ENCODE measurements at regions not wholly inside any gene's neighbourhood (a gene's known extent, or its start where the extent isn't known, plus 50 kb on each side); places are given as distances from the start of the nearest gene placed in this dataset.

GRCh38 chr3:145383416-145383815 lies 777.6 kb downstream of the PLOD2 start:
- Histone ChIP-seq H2AFZ (ENCODE audit: insufficient read depth, low read length, poor library complexity) (no peak overlapping the region), H4K91ac (ENCODE audit: low read depth, low read length) (no peak overlapping the region), H2BK120ac (ENCODE audit: insufficient read depth, low read length, poor library complexity) (no peak overlapping the region)

GRCh38 chr3:145384307-145384706 lies 776.7 kb downstream of the PLOD2 start:
- no CpG with 5 or more reads among the region's 2 CpGs for WGBS (ENCODE audit: extremely low coverage, insufficient coverage, insufficient read length)
- Histone ChIP-seq H3K14ac (ENCODE audit: low read length) (no peak overlapping the region), H3K18ac (ENCODE audit: low read length) (no peak overlapping the region), H2AK5ac (ENCODE audit: low read length) (no peak overlapping the region), H3K4me3 (ENCODE audit: low read depth, low read length) (no peak overlapping the region), H2BK12ac (ENCODE audit: low read length) (no peak overlapping the region), H3K4me1 (ENCODE audit: control insufficient read depth in 1 of 2, insufficient read depth in 2 of 2, low read length in 2 of 2) (no peaks in the 10 kb centered on the region), H2BK5ac (ENCODE audit: low read depth, low read length, poor library complexity) (no peak overlapping the region), H3K4me2 (ENCODE audit: low read length) (no peak overlapping the region), H3K4ac (ENCODE audit: low read depth, low read length) (no peak overlapping the region), H2AFZ (ENCODE audit: insufficient read depth, low read length, poor library complexity) (no peak overlapping the region), H4K8ac (ENCODE audit: low read depth, low read length) (no peak overlapping the region), H4K12ac (ENCODE audit: low read depth, low read length) (no peak overlapping the region), H4K91ac (ENCODE audit: low read depth, low read length) (no peak overlapping the region), H3K9ac (ENCODE audit: low read length) (no peak overlapping the region), H3K79me2 (ENCODE audit: control insufficient read depth, insufficient read depth, low read length, poor library complexity) (no peaks in the 10 kb centered on the region), H3K27ac (ENCODE audit: low read depth, low read length) (no peak overlapping the region), H3K27me3 (ENCODE audit: insufficient read depth, low read length) (no peaks in the 10 kb centered on the region), H2BK120ac (ENCODE audit: insufficient read depth, low read length, poor library complexity) (no peak overlapping the region), H3K79me1 (ENCODE audit: low read length) (no peaks in the 10 kb centered on the region), H3K23ac (ENCODE audit: low read length) (no peak overlapping the region), H3K9me3 (ENCODE audit: insufficient read depth, low read depth, low read length) (peaks cover 2% of the 10 kb centered on the region), H3K36me3 (ENCODE audit: control insufficient read depth in 1 of 2, insufficient read depth in 2 of 2, low read length in 2 of 2) (no peaks in the 10 kb centered on the region)
- DNase-seq: no peak

More at GRCh38 chr3:145383416-145383815, 777.6 kb downstream of the PLOD2 start:
- H2BK5ac ChIP-seq (ENCODE audit: low read depth, low read length, poor library complexity): no peak overlapping the region
- H3K79me1 ChIP-seq (ENCODE audit: low read length): no peaks in the 10 kb centered on the region
- H3K4ac ChIP-seq (ENCODE audit: low read depth, low read length): no peak overlapping the region
- no peak overlapping the region for H3K27ac ChIP-seq (ENCODE audit: low read depth, low read length)
- no peak overlapping the region for H2AK5ac ChIP-seq (ENCODE audit: low read length)
- H3K4me2 ChIP-seq (ENCODE audit: low read length): no peak overlapping the region
- no peak overlapping the region for H3K9ac ChIP-seq (ENCODE audit: low read length)
- no peak overlapping the region for H4K8ac ChIP-seq (ENCODE audit: low read depth, low read length)
- H3K18ac ChIP-seq (ENCODE audit: low read length): no peak overlapping the region
- no peak overlapping the region for H3K14ac ChIP-seq (ENCODE audit: low read length)
- H2BK12ac ChIP-seq (ENCODE audit: low read length): no peak overlapping the region
- H3K36me3 ChIP-seq (ENCODE audit: control insufficient read depth in 1 of 2, insufficient read depth in 2 of 2, low read length in 2 of 2): no peaks in the 10 kb centered on the region
- WGBS (ENCODE audit: extremely low coverage, insufficient coverage, insufficient read length): no CpG with 5 or more reads among the region's 3 CpGs
- no peaks in the 10 kb centered on the region for H3K79me2 ChIP-seq (ENCODE audit: control insufficient read depth, insufficient read depth, low read length, poor library complexity)
- H3K4me1 ChIP-seq (ENCODE audit: control insufficient read depth in 1 of 2, insufficient read depth in 2 of 2, low read length in 2 of 2): no peaks in the 10 kb centered on the region
- H4K12ac ChIP-seq (ENCODE audit: low read depth, low read length): no peak overlapping the region
- no peaks in the 10 kb centered on the region for H3K27me3 ChIP-seq (ENCODE audit: insufficient read depth, low read length)
- H3K23ac ChIP-seq (ENCODE audit: low read length): no peak overlapping the region
- DNase-seq: no peak
- H3K9me3 ChIP-seq (ENCODE audit: insufficient read depth, low read depth, low read length): no peaks in the 10 kb centered on the region
- no peak overlapping the region for H3K4me3 ChIP-seq (ENCODE audit: low read depth, low read length)

GRCh38 chr3:145387211-145387610 lies 773.8 kb downstream of the PLOD2 start:
- H2BK12ac ChIP-seq (ENCODE audit: low read length): no peak overlapping the region
- H2AK5ac ChIP-seq (ENCODE audit: low read length): no peak overlapping the region
- H2BK5ac ChIP-seq (ENCODE audit: low read depth, low read length, poor library complexity): no peak overlapping the region
- H4K12ac ChIP-seq (ENCODE audit: low read depth, low read length): no peak overlapping the region
- H3K79me1 ChIP-seq (ENCODE audit: low read length): no peaks in the 10 kb centered on the region
- no peak overlapping the region for H3K4me2 ChIP-seq (ENCODE audit: low read length)
- H3K27ac ChIP-seq (ENCODE audit: low read depth, low read length): no peak overlapping the region
- H3K9ac ChIP-seq (ENCODE audit: low read length): no peak overlapping the region
- H2BK120ac ChIP-seq (ENCODE audit: insufficient read depth, low read length, poor library complexity): no peak overlapping the region
- H3K36me3 ChIP-seq (ENCODE audit: control insufficient read depth in 1 of 2, insufficient read depth in 2 of 2, low read length in 2 of 2): no peaks in the 10 kb centered on the region
- H2AFZ ChIP-seq (ENCODE audit: insufficient read depth, low read length, poor library complexity): no peak overlapping the region
- no peak overlapping the region for H3K4me3 ChIP-seq (ENCODE audit: low read depth, low read length)
- H4K8ac ChIP-seq (ENCODE audit: low read depth, low read length): no peak overlapping the region
- no peak overlapping the region for H4K91ac ChIP-seq (ENCODE audit: low read depth, low read length)
- H3K79me2 ChIP-seq (ENCODE audit: control insufficient read depth, insufficient read depth, low read length, poor library complexity): no peaks in the 10 kb centered on the region
- no peak overlapping the region for H3K18ac ChIP-seq (ENCODE audit: low read length)
- no peaks in the 10 kb centered on the region for H3K27me3 ChIP-seq (ENCODE audit: insufficient read depth, low read length)
- peaks cover 2% of the 10 kb centered on the region for H3K9me3 ChIP-seq (ENCODE audit: insufficient read depth, low read depth, low read length)
- DNase-seq: no peak
- H3K14ac ChIP-seq (ENCODE audit: low read length): no peak overlapping the region
- no peaks in the 10 kb centered on the region for H3K4me1 ChIP-seq (ENCODE audit: control insufficient read depth in 1 of 2, insufficient read depth in 2 of 2, low read length in 2 of 2)
- H3K23ac ChIP-seq (ENCODE audit: low read length): no peak overlapping the region
- no peak overlapping the region for H3K4ac ChIP-seq (ENCODE audit: low read depth, low read length)

- H3K9me3 ChIP-seq (ENCODE audit: insufficient read depth, low read depth, low read length): peaks cover 2% of the 10 kb centered on the region
- H3K9ac ChIP-seq (ENCODE audit: low read length): no peak overlapping the region
- no peak overlapping the region for H3K27ac ChIP-seq (ENCODE audit: low read depth, low read length)
- H3K14ac ChIP-seq (ENCODE audit: low read length): no peak overlapping the region
- H2BK120ac ChIP-seq (ENCODE audit: insufficient read depth, low read length, poor library complexity): no peak overlapping the region
- H2BK5ac ChIP-seq (ENCODE audit: low read depth, low read length, poor library complexity): no peak overlapping the region
- no peak overlapping the region for H3K4me3 ChIP-seq (ENCODE audit: low read depth, low read length)
- H4K8ac ChIP-seq (ENCODE audit: low read depth, low read length): no peak overlapping the region
- H3K23ac ChIP-seq (ENCODE audit: low read length): no peak overlapping the region
- H3K36me3 ChIP-seq (ENCODE audit: control insufficient read depth in 1 of 2, insufficient read depth in 2 of 2, low read length in 2 of 2): no peaks in the 10 kb centered on the region
- H3K4me1 ChIP-seq (ENCODE audit: control insufficient read depth in 1 of 2, insufficient read depth in 2 of 2, low read length in 2 of 2): no peaks in the 10 kb centered on the region
- no peak overlapping the region for H3K4ac ChIP-seq (ENCODE audit: low read depth, low read length)
- H3K18ac ChIP-seq (ENCODE audit: low read length): no peak overlapping the region
- no peak overlapping the region for H4K91ac ChIP-seq (ENCODE audit: low read depth, low read length)
- H3K4me2 ChIP-seq (ENCODE audit: low read length): no peak overlapping the region
- H3K79me1 ChIP-seq (ENCODE audit: low read length): no peaks in the 10 kb centered on the region
- no peaks in the 10 kb centered on the region for H3K79me2 ChIP-seq (ENCODE audit: control insufficient read depth, insufficient read depth, low read length, poor library complexity)
- H2BK12ac ChIP-seq (ENCODE audit: low read length): no peak overlapping the region
- H2AK5ac ChIP-seq (ENCODE audit: low read length): no peak overlapping the region
- DNase-seq: no peak
- WGBS (ENCODE audit: extremely low coverage, insufficient coverage, insufficient read length): no CpG with 5 or more reads among the region's 8 CpGs
- H2AFZ ChIP-seq (ENCODE audit: insufficient read depth, low read length, poor library complexity): no peak overlapping the region
- no peak overlapping the region for H4K12ac ChIP-seq (ENCODE audit: low read depth, low read length)
- no peaks in the 10 kb centered on the region for H3K27me3 ChIP-seq (ENCODE audit: insufficient read depth, low read length)
These were observed 765.6 kb downstream of the PLOD2 start for GRCh38 chr3:145395421-145395820.
